ENCODE measurements at regions not wholly inside any gene's neighbourhood (a gene's known extent, or its start where the extent isn't known, plus 50 kb on each side); places are given as distances from the start of the nearest gene placed in this dataset.

GRCh38 chr1:58006421-58007046 lies 540.0 kb downstream of the OMA1 start:
- TF ChIP-seq CTCF (IDR thresholded peaks at IDR 0.05 in 2 of 3, conservative IDR thresholded peaks at IDR 0.05 in 1 of 3; ENCODE audit: control insufficient read depth in 2 of 3, extremely low read depth in 1 of 3, insufficient read depth in 1 of 3, low read depth in 3 of 3, low read length in 3 of 3): no peak
- no peak for TF ChIP-seq RB1 (IDR thresholded peaks at IDR 0.05; ENCODE audit: borderline replicate concordance)
- TF ChIP-seq PRDM15 (CRISPR knock-in tag; IDR thresholded peaks at IDR 0.05): no peak
- TF ChIP-seq USF2 (IDR thresholded peaks at IDR 0.05; ENCODE audit: borderline replicate concordance, low read depth, low read length): no peak
- no peak for TF ChIP-seq ZNF274 (IDR thresholded peaks at IDR 0.05; ENCODE audit: insufficient read depth, insufficient read length)
- no peak for TF ChIP-seq CEBPZ (IDR thresholded peaks at IDR 0.05; ENCODE audit: low read depth, low read length)
- no peak for TF ChIP-seq MAX (IDR thresholded peaks at IDR 0.05; ENCODE audit: low read depth, low read length)
- TF ChIP-seq BHLHE40 (IDR thresholded peaks at IDR 0.05; ENCODE audit: borderline replicate concordance in 1 of 2, low read depth in 2 of 2, low read length in 1 of 2): no peak
- TF ChIP-seq BMI1 (IDR thresholded peaks at IDR 0.05; ENCODE audit: borderline replicate concordance): no peak
- TF ChIP-seq SUPT20H (IDR thresholded peaks at IDR 0.05; ENCODE audit: borderline replicate concordance, control insufficient read depth, low read depth, low read length): no peak
- no peak for TF ChIP-seq RCOR1 (conservative IDR thresholded peaks at IDR 0.05; ENCODE audit: low read depth, low read length)
- no peak for TF ChIP-seq BCL11A (IDR thresholded peaks at IDR 0.05; ENCODE audit: low read depth, low read length)
- TF ChIP-seq CREB1 (IDR thresholded peaks at IDR 0.05; ENCODE audit: low read depth): no peak
- no peak for TF ChIP-seq ASH2L (IDR thresholded peaks at IDR 0.05; ENCODE audit: borderline replicate concordance, low read depth)

All from GM12878 (cell line).